ENCODE measurements at regions not wholly inside any gene's neighbourhood (a gene's known extent, or its start where the extent isn't known, plus 50 kb on each side); places are given as distances from the start of the nearest gene placed in this dataset.
"Not testable (repeated sequence)": the region's sequence is repeated elsewhere in the genome, so short reads cannot be mapped to it uniquely, and the experiment has no call there.

DNA sequence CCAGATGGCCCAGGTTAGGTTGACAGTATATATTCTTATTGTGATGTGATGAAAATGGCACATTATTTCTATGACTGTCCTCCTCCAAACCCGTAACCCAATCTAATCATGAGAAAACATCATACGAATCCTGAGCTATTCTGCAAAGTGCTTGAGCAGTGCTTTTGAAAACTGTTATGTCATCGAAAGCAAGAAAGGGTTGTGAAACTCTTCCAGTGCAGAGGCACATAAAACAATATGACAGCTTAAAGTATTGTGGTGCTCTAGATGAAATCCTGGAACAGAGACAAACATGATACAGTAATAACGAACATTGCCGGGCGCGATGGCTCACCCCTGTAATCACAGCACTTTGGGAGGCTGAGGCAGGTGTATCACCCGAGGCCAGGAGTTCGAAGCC is 1648.0 kb downstream of the STIM2 start:
- Mint-ChIP-seq H3K27me3 (no peaks in the 10 kb centered on the region), H3K36me3 (ENCODE audit: low read depth) (no peaks in the 10 kb centered on the region), H3K27ac (no peak overlapping the region), H3K4me3 (no peak overlapping the region), H3K9me3 (peaks cover 8% of the 10 kb centered on the region), H3K4me1 (ENCODE audit: low read depth) (no peaks in the 10 kb centered on the region)
- DNase-seq (no peak), ATAC-seq (ENCODE audit: poor library complexity) (no peak)
- intact Hi-C loops (cut with DNase I, micrococcal nuclease), result no loop called here
- Histone ChIP-seq H3K27ac (ENCODE audit: low read depth in 1 of 2, low read length in 2 of 2) (no peak overlapping the region), H3K4me3 (ENCODE audit: low read length) (no peak overlapping the region), H3K27me3 (ENCODE audit: control insufficient read depth in 1 of 2, insufficient read depth in 2 of 2, low read length in 2 of 2) (no peaks in the 10 kb centered on the region), H3K36me3 (ENCODE audit: insufficient read depth, low read length) (no peaks in the 10 kb centered on the region), H3K9me3 (ENCODE audit: control insufficient read depth in 1 of 2, insufficient read depth in 1 of 2, low read length in 2 of 2) (no peaks in the 10 kb centered on the region), H3K4me1 (ENCODE audit: insufficient read depth, low read length) (no peaks in the 10 kb centered on the region)
- CTCF ChIA-PET, result no interaction called here
- POLR2A ChIA-PET, result no interaction called here
- no peak for TF ChIP-seq CTCF (IDR thresholded peaks at IDR 0.05)

GRCh38 chr4:28514766-28515165 is 1654.1 kb downstream of the STIM2 start:
- H3K4me1 Mint-ChIP-seq (ENCODE audit: low read depth); POLR2A ChIA-PET; H3K9me3 Mint-ChIP-seq; ATAC-seq (ENCODE audit: poor library complexity); H3K27me3 Mint-ChIP-seq; H3K9me3 ChIP-seq (ENCODE audit: control insufficient read depth in 1 of 2, insufficient read depth in 1 of 2, low read length in 2 of 2); H3K27ac ChIP-seq (ENCODE audit: low read depth in 1 of 2, low read length in 2 of 2); H3K4me1 ChIP-seq (ENCODE audit: insufficient read depth, low read length); intact Hi-C loops (cut with DNase I, micrococcal nuclease); H3K27ac Mint-ChIP-seq; H3K36me3 Mint-ChIP-seq (ENCODE audit: low read depth); H3K4me3 ChIP-seq (ENCODE audit: low read length); CTCF ChIA-PET; H3K27me3 ChIP-seq (ENCODE audit: control insufficient read depth in 1 of 2, insufficient read depth in 2 of 2, low read length in 2 of 2); DNase-seq; H3K36me3 ChIP-seq (ENCODE audit: insufficient read depth, low read length); H3K4me3 Mint-ChIP-seq: not testable (repeated sequence)

- H3K27me3 Mint-ChIP-seq, result no peaks in the 10 kb centered on the region
- no peaks in the 10 kb centered on the region for H3K4me1 Mint-ChIP-seq (ENCODE audit: low read depth)
- Histone ChIP-seq H3K4me3 (ENCODE audit: low read length) (no peak overlapping the region), H3K9me3 (ENCODE audit: control insufficient read depth in 1 of 2, insufficient read depth in 1 of 2, low read length in 2 of 2) (peaks cover 0 to 6% of the 10 kb centered on the region in 2 experiments), H3K27me3 (ENCODE audit: control insufficient read depth in 1 of 2, insufficient read depth in 2 of 2, low read length in 2 of 2) (no peaks in the 10 kb centered on the region), H3K36me3 (ENCODE audit: insufficient read depth, low read length) (no peaks in the 10 kb centered on the region), H3K27ac (ENCODE audit: low read depth in 1 of 2, low read length in 2 of 2) (no peak overlapping the region), H3K4me1 (ENCODE audit: insufficient read depth, low read length) (no peaks in the 10 kb centered on the region)
- ChIA-PET POLR2A (no interaction called here), CTCF (no interaction called here)
- H3K9me3 Mint-ChIP-seq, result peaks cover 8% of the 10 kb centered on the region
- H3K36me3 Mint-ChIP-seq (ENCODE audit: low read depth), result no peaks in the 10 kb centered on the region
- intact Hi-C loops (cut with DNase I, micrococcal nuclease), result no loop called here
- no peak for TF ChIP-seq CTCF (IDR thresholded peaks at IDR 0.05)
- DNase-seq (no peak), ATAC-seq (ENCODE audit: poor library complexity) (no peak)
- no peak overlapping the region for H3K4me3 Mint-ChIP-seq
- no peak overlapping the region for H3K27ac Mint-ChIP-seq
Measured at GRCh38 chr4:28518561-28519165, 1658.0 kb downstream of the STIM2 start.

DNA sequence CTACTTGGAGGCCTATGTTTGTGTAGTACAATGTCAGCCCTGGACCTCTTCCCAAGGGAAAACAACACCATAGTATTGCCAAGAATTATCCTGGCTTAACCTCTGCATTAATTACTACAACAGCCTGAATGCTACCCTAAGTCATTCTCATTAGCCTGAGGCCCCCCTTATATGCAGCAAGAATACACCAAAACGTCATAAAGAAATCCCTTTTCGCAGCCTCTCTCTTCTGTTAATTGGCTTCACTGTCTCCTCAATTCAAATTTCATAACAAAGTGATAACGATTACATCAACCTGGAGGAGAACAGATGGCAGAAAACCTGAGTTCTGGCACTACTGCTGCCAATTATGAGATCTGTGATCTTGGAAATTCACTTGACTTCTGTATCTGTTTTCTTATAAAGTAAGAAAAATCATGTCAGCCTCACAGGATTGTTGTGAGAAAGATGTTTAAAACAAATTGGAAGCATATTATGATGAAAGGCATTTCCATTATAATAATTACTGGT is 1663.1 kb downstream of the STIM2 start:
- H3K27me3 Mint-ChIP-seq, result no peaks in the 10 kb centered on the region
- TF ChIP-seq CTCF (IDR thresholded peaks at IDR 0.05), result no peak
- H3K36me3 ChIP-seq (ENCODE audit: insufficient read depth, low read length), result no peaks in the 10 kb centered on the region
- intact Hi-C loops (cut with DNase I, micrococcal nuclease), result no loop called here
- POLR2A ChIA-PET, result no interaction called here
- no peak overlapping the region for H3K4me3 ChIP-seq (ENCODE audit: low read length)
- no peaks in the 10 kb centered on the region for H3K4me1 Mint-ChIP-seq (ENCODE audit: low read depth)
- H3K9me3 ChIP-seq (ENCODE audit: control insufficient read depth in 1 of 2, insufficient read depth in 1 of 2, low read length in 2 of 2), result no peaks in the 10 kb centered on the region
- no peak for DNase-seq
- H3K36me3 Mint-ChIP-seq (ENCODE audit: low read depth), result no peaks in the 10 kb centered on the region
- no peaks in the 10 kb centered on the region for H3K27me3 ChIP-seq (ENCODE audit: control insufficient read depth in 1 of 2, insufficient read depth in 2 of 2, low read length in 2 of 2)
- H3K9me3 Mint-ChIP-seq, result peaks cover 10% of the 10 kb centered on the region
- no peak overlapping the region for H3K4me3 Mint-ChIP-seq
- ATAC-seq (ENCODE audit: poor library complexity), result no peak
- no peak overlapping the region for H3K27ac Mint-ChIP-seq
- H3K27ac ChIP-seq (ENCODE audit: low read depth in 1 of 2, low read length in 2 of 2), result no peak overlapping the region
- no peaks in the 10 kb centered on the region for H3K4me1 ChIP-seq (ENCODE audit: insufficient read depth, low read length)
- CTCF ChIA-PET, result no interaction called here

All from CD4-positive, alpha-beta T cell (primary cell).